GM23248 (cell line): ENCODE measurements at regions not wholly inside any gene's neighbourhood (a gene's known extent, or its start where the extent isn't known, plus 50 kb on each side); places are given as distances from the start of the nearest gene placed in this dataset.

Experiments
- EZH2 ChIP-seq: fragments of 200-600 bp; sonication (generic); IDR thresholded peaks from 2 replicates; pipeline ENCODE4 v1.6.1; 2018; ENCODE audit warnings: antibody characterized with exemption, mild to moderate bottlenecking; ENCODE audit not compliant: insufficient read depth, poor library complexity, severe bottlenecking
- EZH2phosphoT487 ChIP-seq: fragments of 200-600 bp; sonication (generic); IDR thresholded peaks from 2 replicates; pipeline ENCODE4 v1.6.1; 2018; ENCODE audit warnings: antibody characterized with exemption, moderate library complexity, mild to moderate bottlenecking, low read depth; ENCODE audit not compliant: insufficient read depth

- TF ChIP-seq EZH2 (no peak), EZH2phosphoT487 (no peak)
These were observed 264.3 kb upstream of the AGTR2 start for GRCh38 chrX:115906276-115906675.
